Germinal center (tissue), 1 donor: ENCODE measurements at regions not wholly inside any gene's neighbourhood (a gene's known extent, or its start where the extent isn't known, plus 50 kb on each side); places are given as distances from the start of the nearest gene placed in this dataset.

Source experiments
- DNase-seq: peaks from one replicate; pipeline ENCODE4 v3.0.0; 2012; ENCODE audit warnings: mixed read lengths, low spot score

DNA sequence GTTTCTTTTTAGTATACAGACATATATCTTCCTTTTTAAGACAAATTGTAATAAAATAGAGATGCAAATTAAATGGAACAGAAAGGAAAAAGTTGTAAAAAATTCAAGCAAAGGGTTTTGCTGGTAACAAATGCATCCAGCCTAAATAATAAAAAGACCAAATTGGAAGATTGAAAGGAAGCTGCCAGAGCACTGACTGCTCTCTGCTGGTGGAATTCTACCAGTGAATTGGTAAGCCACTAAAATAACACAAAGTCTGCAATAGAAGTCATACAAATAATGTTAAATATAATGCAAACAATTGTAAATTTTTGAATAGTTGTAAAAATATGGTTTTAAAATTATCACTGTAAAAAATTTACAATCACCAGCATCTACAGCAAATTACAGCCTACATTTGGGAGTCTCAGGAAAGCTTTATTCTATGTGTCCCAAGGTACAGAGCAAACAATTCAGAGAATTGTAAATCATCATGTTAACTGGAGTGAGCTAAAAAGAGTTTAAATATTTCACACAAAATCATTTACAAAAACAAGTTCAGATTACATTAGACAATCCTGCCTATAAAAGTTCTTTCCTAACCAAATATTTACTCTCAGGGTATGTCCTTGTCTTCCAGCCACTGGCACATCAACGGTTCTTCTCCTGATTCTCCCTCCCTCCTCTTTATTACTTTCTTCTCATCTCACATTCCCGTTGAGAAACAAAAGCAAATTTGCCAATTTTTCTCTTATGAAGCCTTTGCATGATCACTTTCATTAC lies 1322.5 kb downstream of the PCDH7 start:
- DNase-seq: no peak

DNA sequence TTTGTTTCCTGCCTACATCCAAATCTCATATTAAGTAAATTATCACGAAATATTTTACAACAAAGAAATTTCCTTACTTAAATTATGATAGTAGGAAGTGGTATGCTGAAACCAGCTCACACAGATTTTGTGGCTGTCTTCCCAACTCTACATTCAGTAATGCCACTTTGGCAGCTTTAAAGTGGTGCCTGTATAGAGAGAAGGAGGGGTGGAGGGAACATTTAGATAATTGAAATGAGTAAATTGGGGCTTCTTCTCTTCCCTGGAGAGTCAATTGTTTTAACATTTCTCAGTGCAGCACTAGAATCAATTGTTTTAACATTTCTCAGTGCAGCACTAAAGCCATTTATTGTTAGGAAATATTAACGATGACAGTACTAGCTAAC lies 1323.1 kb downstream of the PCDH7 start:
- DNase-seq: no peak

DNA sequence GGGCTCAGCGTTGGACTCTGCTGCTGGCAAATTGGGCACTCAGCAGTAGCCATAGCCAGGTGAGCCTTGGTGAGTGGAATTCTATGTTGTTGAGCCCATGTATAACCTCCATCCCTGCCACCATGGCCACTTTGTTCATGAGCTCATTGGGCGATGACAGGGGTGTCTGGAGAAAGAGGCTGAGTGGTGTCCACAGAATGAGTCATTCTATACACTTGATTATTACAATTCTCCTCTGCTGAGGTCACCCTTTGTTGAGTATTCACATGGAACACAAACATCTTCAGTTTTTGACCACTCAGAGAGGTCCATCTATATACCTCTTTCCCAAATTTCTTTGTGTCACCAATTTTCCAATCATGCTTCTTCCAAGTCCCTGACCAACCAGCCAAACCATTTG lies 1341.7 kb downstream of the PCDH7 start:
- no peak for DNase-seq

GRCh38 chr4:32073542-32073941 lies 1353.4 kb downstream of the PCDH7 start:
- no peak for DNase-seq

DNA sequence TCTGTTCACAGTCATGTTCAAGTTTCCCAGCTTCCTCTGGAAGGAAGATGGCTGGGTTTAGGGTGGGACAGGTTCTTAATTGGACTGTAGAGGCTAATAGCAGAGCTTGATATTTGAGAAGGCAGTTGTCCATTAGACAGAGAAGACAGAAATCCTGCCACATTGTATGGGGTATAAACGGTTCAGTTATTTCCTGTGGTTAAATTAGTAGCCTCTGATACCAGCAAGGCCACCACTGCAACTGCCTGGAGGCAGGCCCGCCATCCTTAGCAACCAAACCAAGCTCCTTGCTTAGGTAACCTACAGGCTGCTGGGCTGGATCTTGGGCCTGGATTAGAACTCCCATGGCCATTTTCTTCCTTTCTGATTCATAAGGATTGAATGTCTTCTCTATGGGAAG lies 1367.0 kb downstream of the PCDH7 start:
- DNase-seq: no peak

DNA sequence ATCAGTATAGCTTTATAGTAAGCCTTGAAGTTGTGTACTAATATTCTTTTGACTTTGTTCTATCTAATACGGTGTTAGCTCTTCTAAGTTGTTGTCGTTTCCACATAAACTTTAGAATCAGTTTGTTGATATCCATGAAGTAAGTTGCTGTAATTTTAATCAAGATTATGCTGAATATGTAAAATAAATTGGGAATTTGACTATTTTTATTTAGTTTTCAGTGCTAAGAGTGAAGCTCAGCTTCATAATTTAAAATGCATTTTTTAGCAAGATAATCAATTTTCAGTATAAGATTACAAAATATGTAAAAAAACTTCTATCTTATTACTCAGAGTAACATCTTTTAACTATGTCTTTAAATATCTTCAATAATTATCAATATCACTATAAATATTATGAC lies 1374.8 kb downstream of the PCDH7 start:
- no peak for DNase-seq

DNA sequence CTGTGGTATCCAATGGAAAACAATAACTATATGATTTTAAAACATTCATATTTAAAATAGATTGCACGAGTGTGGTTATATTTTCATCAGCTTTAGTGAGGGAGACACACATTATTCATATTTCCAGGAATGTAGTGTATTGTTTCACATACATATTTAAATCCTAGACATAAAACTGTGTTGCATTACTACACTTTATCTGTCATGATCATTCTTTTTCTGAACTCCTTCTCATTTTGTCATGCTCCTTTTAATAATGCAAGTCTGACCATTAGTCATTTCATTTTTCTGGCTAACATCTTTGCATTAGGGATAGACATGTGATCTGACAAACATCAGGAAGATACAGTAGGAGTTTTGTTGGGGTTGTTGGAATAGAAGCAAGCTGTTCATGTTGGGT lies 1382.7 kb downstream of the PCDH7 start:
- no peak for DNase-seq

GRCh38 chr4:32106767-32107166 lies 1386.6 kb downstream of the PCDH7 start:
- DNase-seq: no peak

DNA sequence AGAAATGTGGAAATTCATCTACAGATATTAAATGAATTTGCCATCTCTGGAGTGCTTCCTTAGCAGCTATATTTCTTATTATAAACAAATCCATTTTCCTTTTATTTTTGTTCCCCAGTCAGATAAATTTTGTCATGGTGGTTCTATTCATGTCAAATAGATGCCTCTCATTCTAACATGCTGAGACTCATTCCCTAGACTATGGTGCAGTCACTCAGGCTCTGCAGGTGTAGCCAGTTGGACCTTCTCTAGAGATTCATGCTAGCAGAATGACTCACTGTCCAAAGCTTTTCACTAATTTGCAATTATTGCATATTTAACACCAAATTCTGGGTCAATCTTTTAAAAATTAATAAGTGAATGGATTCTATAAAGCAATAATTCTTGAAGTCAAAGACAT lies 1392.7 kb downstream of the PCDH7 start:
- DNase-seq: no peak

GRCh38 chr4:32117693-32118092 lies 1397.5 kb downstream of the PCDH7 start:
- no peak for DNase-seq

DNA sequence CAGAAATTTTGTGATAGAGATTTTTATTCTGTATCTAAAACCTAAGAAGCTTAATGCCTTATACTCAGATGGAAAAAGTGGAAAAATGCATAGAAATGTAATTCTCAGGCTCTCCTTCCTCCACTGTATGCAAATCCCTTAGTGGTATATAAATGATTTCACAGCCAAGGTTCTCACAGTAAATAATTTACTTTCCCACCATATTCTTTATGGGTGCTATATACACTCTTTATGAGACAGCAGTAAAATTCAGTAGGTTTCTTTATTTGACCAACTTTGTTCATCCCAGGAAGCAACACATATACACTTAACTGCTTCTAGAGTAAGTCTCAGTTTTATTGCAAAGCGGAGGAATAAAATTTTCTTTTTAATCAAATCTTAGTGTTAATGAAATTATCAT lies 1399.7 kb downstream of the PCDH7 start:
- no peak for DNase-seq

DNA sequence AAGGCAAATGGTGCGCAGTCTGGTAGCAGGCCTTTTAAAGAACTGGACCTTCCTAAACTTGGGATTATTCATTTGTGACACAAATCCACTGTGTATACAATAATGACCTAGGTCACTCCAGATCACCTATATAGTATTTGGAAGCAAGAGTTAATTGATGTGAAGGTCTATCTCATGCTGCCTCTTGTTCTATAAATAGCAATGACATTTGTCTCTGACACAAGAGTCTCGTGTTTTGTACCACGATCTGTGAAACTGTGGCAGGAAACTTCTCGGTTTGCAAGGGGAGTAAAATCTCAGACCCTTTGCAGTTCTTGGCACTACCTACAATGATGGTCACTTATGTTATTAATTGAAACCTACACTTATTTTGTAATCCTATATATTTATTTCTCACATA lies 1408.4 kb downstream of the PCDH7 start:
- no peak for DNase-seq

DNA sequence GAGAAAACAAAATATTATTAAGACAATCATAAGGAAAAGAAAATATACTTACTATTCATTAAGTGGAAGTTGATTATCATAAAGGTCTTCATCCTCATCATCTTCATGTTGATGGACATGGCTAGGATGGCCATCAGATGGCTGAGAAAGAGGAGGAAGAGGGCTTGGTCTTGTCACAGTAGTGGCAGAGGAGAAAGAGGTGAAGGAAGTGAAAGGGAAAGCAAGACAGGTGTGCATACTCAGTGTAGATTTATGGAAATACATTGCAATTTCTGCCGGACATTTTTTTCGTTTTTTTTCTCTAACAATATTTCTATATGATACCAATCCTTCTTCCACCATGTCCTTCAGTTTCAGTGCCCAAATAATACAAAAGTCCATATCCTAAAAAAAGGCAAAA lies 1409.8 kb downstream of the PCDH7 start:
- no peak for DNase-seq

DNA sequence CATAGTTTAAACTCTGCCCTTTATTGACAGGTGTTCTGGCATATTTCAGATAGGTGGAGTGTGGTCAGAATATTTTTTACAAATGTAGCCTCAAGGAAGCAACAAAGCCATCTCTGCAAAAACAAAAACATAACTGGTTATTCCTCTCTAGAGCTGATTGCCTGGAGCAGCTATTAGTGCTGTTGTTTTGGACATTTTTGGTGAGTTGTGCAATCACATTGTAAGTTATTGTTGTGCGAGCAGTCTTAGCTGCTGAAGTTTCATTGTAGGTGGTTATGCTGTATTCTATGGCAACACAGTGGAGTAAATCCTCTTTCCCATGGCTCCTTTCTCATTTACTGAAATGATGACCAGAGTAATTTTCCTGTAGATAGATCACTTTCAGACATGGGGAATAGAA lies 1413.0 kb downstream of the PCDH7 start:
- no peak for DNase-seq

DNA sequence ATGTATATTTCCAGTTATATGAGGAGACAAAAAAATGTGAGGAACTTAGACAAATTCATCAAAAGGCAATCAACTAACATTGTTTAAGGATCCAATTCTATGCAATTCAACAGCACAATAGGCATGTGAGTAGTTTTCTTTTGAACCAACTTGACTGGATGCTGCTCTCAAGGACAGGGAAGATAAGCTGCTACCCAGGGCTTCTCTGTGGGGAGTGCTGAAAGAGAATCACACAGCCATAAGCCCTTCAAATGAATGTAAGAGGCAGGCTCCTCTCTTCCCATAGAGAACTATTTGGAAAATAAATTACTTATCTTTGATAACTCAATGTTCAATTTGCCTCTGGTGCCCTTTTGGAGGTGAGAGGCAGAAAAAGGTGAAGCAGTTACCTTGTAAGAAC lies 1413.6 kb downstream of the PCDH7 start:
- no peak for DNase-seq

- no peak for DNase-seq
These were observed 1415.5 kb downstream of the PCDH7 start for GRCh38 chr4:32135642-32136041.

DNA sequence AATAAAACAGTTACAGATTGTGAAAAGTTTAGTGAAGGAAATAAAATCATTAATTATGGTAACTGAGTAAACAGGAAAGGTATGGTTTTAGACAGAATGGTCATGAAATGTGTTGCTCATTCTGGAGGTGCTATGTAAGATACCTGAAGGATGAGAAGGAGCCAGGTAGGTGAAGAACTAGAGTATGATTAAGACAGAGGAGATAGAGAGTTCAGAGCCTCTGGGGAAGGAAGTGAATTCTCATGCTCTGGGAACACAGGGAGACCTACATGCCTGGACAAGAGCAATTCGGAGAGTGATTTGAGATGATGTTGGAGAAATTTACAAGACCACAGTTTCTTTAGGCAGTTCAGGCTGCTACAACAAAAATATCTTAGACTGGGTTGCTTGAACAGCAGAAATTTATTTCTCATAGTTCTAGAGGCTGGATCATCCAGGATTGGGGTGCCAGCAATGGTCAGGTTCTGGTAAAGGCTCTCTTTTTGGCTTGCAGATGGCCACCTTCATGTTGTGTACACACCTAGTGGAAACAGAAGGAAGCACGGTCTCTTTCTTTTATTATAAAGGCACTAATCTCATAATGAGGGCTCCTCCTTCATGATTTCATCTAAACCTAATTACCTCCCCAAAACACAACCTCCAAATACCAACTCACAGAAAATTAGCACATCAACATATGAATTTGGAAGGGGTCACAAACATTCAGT lies 1416.1 kb downstream of the PCDH7 start:
- no peak for DNase-seq

- DNase-seq: no peak
These were observed 1420.5 kb downstream of the PCDH7 start for GRCh38 chr4:32140636-32141035.

DNA sequence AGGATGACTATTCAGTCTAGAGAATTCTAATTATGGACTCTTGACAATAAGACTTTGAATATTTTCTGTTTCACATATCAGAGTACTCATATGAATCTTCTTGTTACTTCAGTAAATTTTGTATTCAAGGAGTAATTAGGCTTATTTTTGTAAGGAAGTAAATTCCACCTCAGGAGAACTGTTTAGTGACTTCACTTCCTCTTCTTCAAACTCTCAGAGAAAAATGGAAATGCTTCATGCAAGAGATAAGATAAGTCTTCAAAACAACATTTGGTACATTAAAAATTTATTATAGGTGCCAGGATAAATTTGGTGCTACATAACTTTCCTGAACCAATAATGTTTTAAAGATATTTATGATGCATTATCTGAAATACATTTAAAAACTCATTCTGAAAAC lies 1421.9 kb downstream of the PCDH7 start:
- no peak for DNase-seq

DNA sequence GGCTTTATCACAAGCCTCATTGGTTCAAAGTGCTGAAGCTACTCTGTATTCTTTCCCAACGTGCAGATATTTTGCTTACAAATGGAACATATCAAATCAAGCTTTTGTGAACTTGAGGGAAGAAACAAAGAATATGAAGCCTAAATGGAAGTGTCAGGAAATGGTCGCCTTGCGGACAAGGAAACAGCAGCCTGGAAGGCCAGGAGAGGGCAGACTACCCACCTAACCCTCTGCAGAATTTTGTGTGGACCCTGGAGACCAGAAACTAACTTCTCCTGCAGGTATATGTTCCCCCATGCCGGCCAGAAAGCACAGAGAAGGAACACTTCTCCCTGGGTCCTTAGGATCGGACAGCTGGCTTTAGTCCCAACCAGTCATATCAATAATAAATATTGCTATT lies 1425.8 kb downstream of the PCDH7 start:
- no peak for DNase-seq

- no peak for DNase-seq
These were observed 1427.4 kb downstream of the PCDH7 start for GRCh38 chr4:32147446-32148085.

DNA sequence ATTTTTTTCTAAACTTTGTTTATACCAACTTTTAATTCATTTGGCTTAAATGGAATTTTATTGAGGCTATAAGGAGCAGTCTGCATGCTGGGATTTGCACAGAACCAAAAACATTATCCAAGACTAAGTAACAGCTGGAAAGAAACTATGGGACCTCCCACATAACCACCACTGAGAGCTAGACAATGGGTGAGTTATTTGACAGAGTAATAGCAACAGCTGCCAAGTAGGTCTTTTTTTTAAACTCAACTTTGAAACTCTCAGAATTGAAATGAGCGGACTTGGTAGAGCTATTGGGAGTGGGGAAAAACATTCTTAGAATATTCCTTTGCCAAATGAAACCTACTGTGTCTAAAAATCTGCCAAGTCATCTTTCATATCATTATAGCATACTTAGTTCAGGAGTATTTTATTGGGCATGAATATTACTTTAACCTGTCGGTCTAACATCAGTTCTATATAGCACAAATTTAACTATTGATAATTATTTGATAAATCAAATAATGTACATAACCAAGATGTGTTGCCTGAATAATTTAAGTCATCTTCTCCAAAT lies 1428.0 kb downstream of the PCDH7 start:
- DNase-seq: no peak

GRCh38 chr4:32158961-32159360 lies 1438.8 kb downstream of the PCDH7 start:
- DNase-seq: no peak
